ENCODE measurements at regions not wholly inside any gene's neighbourhood (a gene's known extent, or its start where the extent isn't known, plus 50 kb on each side); places are given as distances from the start of the nearest gene placed in this dataset.
"Not testable (repeated sequence)": the region's sequence is repeated elsewhere in the genome, so short reads cannot be mapped to it uniquely, and the experiment has no call there.

GRCh38 chr15:20785151-20785936, 80.8 kb downstream of the POTEB2 start:
- ATAC-seq; H3K9me3 ChIP-seq; H3K27me3 ChIP-seq; H3K27ac ChIP-seq; intact Hi-C loops (cut with DNase I); H3K4me3 ChIP-seq; H3K4me1 ChIP-seq; H3K36me3 ChIP-seq: not testable (repeated sequence)
- peak in 1 of 2 donors; percentile 2 for DNase-seq
- TF ChIP-seq CTCF (IDR thresholded peaks at IDR 0.05), result peak in 1 of 9 donors; percentile 11
- WGBS, 2 donors, result 23% methylated on average over 7 of the region's 42 CpGs; no CpG with 5 or more reads in 1 of the 2 donors

DNA sequence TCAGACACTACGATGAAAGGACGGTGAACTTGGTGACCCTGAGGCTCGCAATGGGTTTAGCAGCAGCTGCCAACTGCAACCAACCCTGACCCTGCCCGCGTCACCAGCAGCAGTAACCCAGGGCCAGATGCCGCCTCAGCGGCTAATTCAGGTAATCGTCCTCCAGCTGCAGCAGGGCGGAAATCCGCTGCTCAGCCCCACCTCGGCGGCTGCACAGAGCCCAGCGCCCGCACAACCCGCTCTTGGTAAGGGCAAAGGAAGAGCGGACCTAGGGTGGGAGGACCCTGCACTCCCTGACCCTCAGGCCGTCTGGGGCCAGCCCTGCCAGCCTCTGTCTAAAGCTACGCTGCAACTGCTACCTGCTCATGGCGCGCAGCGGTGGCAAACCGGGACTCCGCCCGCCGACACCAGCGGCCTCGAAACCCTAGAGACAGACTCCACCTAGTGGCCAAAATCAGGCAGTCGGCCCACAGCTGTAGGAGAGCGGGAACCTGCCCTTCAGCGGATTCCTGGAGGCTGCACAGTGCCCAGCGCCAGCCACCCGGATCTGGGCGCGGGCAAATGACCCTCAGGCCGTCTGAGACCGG, 82.4 kb downstream of the POTEB2 start:
- DNase-seq; intact Hi-C loops (cut with DNase I); H3K27ac ChIP-seq; H3K4me3 ChIP-seq; H3K9me3 ChIP-seq; H3K4me1 ChIP-seq; H3K36me3 ChIP-seq; H3K27me3 ChIP-seq; ATAC-seq: not testable (repeated sequence)
- no CpG with 5 or more reads among the region's 36 CpGs for WGBS, 2 donors

- intact Hi-C loops (cut with DNase I); DNase-seq; H3K27me3 ChIP-seq; H3K9me3 ChIP-seq; H3K4me3 ChIP-seq; H3K36me3 ChIP-seq; H3K4me1 ChIP-seq; H3K27ac ChIP-seq: not testable (repeated sequence)
- ATAC-seq, result peak in 3 of 8 donors; percentile 38 to 79 (median 58)
- no CpG with 5 or more reads among the region's 41 CpGs for WGBS, 2 donors
Observed at GRCh38 chr15:20775412-20775811, 90.7 kb downstream of the POTEB2 start.

DNA sequence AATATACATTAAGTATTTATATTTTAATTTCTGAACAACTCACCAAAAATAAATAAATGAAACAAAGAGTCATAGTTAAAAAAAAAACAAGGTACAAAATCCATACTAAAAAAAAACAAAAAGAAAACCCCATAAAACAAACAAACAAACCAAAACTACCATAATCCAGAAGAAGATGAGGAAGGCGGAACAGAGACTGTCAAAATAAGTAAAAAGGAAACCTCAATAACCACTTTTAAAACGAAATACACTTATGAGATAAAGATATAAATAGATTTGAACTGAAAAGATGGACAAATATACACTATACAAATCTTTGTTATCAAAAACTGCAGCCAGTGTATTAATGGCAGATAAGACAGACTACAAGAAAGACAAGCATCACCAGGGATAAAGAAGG, 98.2 kb downstream of the POTEB2 start:
- intact Hi-C loops (cut with DNase I); H3K9me3 ChIP-seq; ATAC-seq; H3K36me3 ChIP-seq; H3K4me1 ChIP-seq; H3K27ac ChIP-seq; H3K27me3 ChIP-seq; DNase-seq; H3K4me3 ChIP-seq: not testable (repeated sequence)
- no CpG with 5 or more reads among the region's 2 CpGs for WGBS, 2 donors

GRCh38 chr15:20762422-20762821, 103.7 kb downstream of the POTEB2 start:
- H3K27me3 ChIP-seq; intact Hi-C loops (cut with DNase I); H3K4me1 ChIP-seq; H3K9me3 ChIP-seq; H3K27ac ChIP-seq; DNase-seq; ATAC-seq; H3K4me3 ChIP-seq; H3K36me3 ChIP-seq: not testable (repeated sequence)
- WGBS, 2 donors, result 70 to 79% methylated on average over 3 of the region's 3 CpGs

DNA sequence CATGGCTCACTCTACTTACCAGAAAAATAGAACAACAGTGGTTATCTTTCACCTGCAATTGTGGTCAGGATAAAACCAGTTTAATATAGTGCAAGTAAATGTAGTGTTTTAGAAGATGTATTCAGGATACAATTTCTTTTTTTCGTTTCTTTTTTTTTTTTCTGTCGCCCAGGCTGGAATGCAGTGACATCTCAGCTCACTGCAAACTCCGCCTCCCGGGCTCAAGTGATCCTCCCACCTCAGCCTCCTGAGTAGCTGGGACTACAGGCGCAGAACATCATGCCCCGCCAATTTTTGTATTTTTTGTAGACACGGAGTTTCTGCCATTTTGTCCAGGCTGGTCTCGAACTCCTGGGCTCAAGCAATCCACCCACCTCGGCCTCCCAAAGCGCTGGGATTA, 109.7 kb downstream of the POTEB2 start:
- ATAC-seq; H3K4me1 ChIP-seq; H3K27ac ChIP-seq; H3K9me3 ChIP-seq; DNase-seq; H3K36me3 ChIP-seq; intact Hi-C loops (cut with DNase I); H3K27me3 ChIP-seq: not testable (repeated sequence)
- no CpG with 5 or more reads among the region's 10 CpGs for WGBS, 2 donors
- peak overlapping the region in 1 of 10 donors; percentile 32 for H3K4me3 ChIP-seq

- H3K4me1 ChIP-seq; H3K27ac ChIP-seq; intact Hi-C loops (cut with DNase I); H3K36me3 ChIP-seq; H3K27me3 ChIP-seq; H3K9me3 ChIP-seq: not testable (repeated sequence)
- WGBS, 2 donors, result no CpG with 5 or more reads among the region's 65 CpGs
- DNase-seq (peak in 1 of 2 donors; percentile 23), ATAC-seq (peak in 4 of 8 donors; percentile 51 to 86 (median 76))
- H3K4me3 ChIP-seq, result peak overlapping the region in 2 of 10 donors; percentile 32 to 42
Observed at GRCh38 chr15:20755665-20756398, 110.3 kb downstream of the POTEB2 start.

GRCh38 chr15:20733493-20733892, 132.6 kb downstream of the POTEB2 start:
- intact Hi-C loops (cut with DNase I); ATAC-seq; H3K27ac ChIP-seq; DNase-seq; H3K4me3 ChIP-seq; H3K27me3 ChIP-seq; H3K4me1 ChIP-seq; H3K36me3 ChIP-seq; H3K9me3 ChIP-seq: not testable (repeated sequence)
- WGBS, 2 donors, result 30 to 31% methylated on average over 1 of the region's 1 CpG
